ENCODE measurements at regions not wholly inside any gene's neighbourhood (a gene's known extent, or its start where the extent isn't known, plus 50 kb on each side); places are given as distances from the start of the nearest gene placed in this dataset.

- Histone ChIP-seq H3K4me2 (replicated peaks; ENCODE audit: low read depth, low read length, poor library complexity, severe bottlenecking) (no peak overlapping the region), H3K9me3 (ENCODE audit: control extremely low read depth in 1 of 3, control insufficient read depth in 2 of 3, insufficient read depth in 1 of 3, low read length in 2 of 3) (no peaks in the 10 kb centered on the region), H3K4me1 (ENCODE audit: control insufficient read depth in 2 of 2, insufficient read depth in 2 of 2, low read length in 2 of 2) (no peaks in the 10 kb centered on the region), H3K4me3 (ENCODE audit: control extremely low read depth in 1 of 5, extremely low read depth in 1 of 5, insufficient read depth in 1 of 5, low read depth in 2 of 5, low read length in 4 of 5) (no peak overlapping the region), H4K20me1 (ENCODE audit: control insufficient read depth, insufficient read depth, low read length, poor library complexity, severe bottlenecking) (no peaks in the 10 kb centered on the region), H3K79me2 (ENCODE audit: control insufficient read depth, insufficient read depth, low read length) (no peaks in the 10 kb centered on the region), H3K27me3 (replicated peaks in 1 of 4; ENCODE audit: control extremely low read depth in 1 of 4, control insufficient read depth in 3 of 4, insufficient read depth in 4 of 4, low read length in 3 of 4) (no peaks in the 10 kb centered on the region), H3K9ac (ENCODE audit: low read length) (no peak overlapping the region), H3K27ac (ENCODE audit: low read length in 2 of 2) (no peak overlapping the region), H2AFZ (ENCODE audit: insufficient read depth, low read depth, low read length, poor library complexity, severe bottlenecking) (no peak overlapping the region), H3K36me3 (replicated peaks in 1 of 2; ENCODE audit: control extremely low read depth in 1 of 2, control insufficient read depth in 1 of 2, extremely low read depth in 1 of 2, insufficient read depth in 2 of 2, low read length in 1 of 2) (no peaks in the 10 kb centered on the region)
- ATAC-seq (ENCODE audit: low read depth): no peak
- no peaks in the 10 kb centered on the region for H3K4me1 Mint-ChIP-seq
- ChIA-PET CTCF (interaction anchor here (1.5 to 1.7 kb wide), 2 partner anchors 9 to 12 kb away, joined by 5 to 9 read pairs; no protein-coding TSS in a partner anchor), POLR2A (no interaction called here)
- H3K4me3 Mint-ChIP-seq: no peak overlapping the region
- no peak for DNase-seq
- intact Hi-C loops (cut with micrococcal nuclease): no loop called here
- TF ChIP-seq EZH2 (IDR thresholded peaks at IDR 0.05; ENCODE audit: borderline replicate concordance, insufficient read depth, low read depth, low read length, poor library complexity, severe bottlenecking) (no peak), CTCF (IDR thresholded peaks at IDR 0.05) (no peak)
- no CpG with 5 or more reads among the region's 3 CpGs for WGBS (ENCODE audit: insufficient coverage)
- peaks cover 3% of the 10 kb centered on the region for H3K27me3 Mint-ChIP-seq
- H3K27ac Mint-ChIP-seq: no peak overlapping the region
- H3K9me3 Mint-ChIP-seq (ENCODE audit: insufficient read depth): no peaks in the 10 kb centered on the region
Measured at GRCh38 chr21:26708223-26708800, 135.2 kb upstream of the CYYR1 start.

- Histone ChIP-seq H3K27ac (ENCODE audit: low read length in 2 of 2) (no peak overlapping the region), H3K27me3 (replicated peaks in 1 of 4; ENCODE audit: control extremely low read depth in 1 of 4, control insufficient read depth in 3 of 4, insufficient read depth in 4 of 4, low read length in 3 of 4) (no peaks in the 10 kb centered on the region), H3K79me2 (ENCODE audit: control insufficient read depth, insufficient read depth, low read length) (no peaks in the 10 kb centered on the region), H3K9me3 (ENCODE audit: control extremely low read depth in 1 of 3, control insufficient read depth in 2 of 3, insufficient read depth in 1 of 3, low read length in 2 of 3) (peaks cover 0 to 2% (median 0%) of the 10 kb centered on the region in 3 donors), H2AFZ (ENCODE audit: insufficient read depth, low read depth, low read length, poor library complexity, severe bottlenecking) (no peak overlapping the region), H3K4me3 (ENCODE audit: control extremely low read depth in 1 of 5, extremely low read depth in 1 of 5, insufficient read depth in 1 of 5, low read depth in 2 of 5, low read length in 4 of 5) (no peak overlapping the region), H4K20me1 (ENCODE audit: control insufficient read depth, insufficient read depth, low read length, poor library complexity, severe bottlenecking) (no peaks in the 10 kb centered on the region), H3K36me3 (replicated peaks in 1 of 2; ENCODE audit: control extremely low read depth in 1 of 2, control insufficient read depth in 1 of 2, extremely low read depth in 1 of 2, insufficient read depth in 2 of 2, low read length in 1 of 2) (no peaks in the 10 kb centered on the region), H3K4me1 (ENCODE audit: control insufficient read depth in 2 of 2, insufficient read depth in 2 of 2, low read length in 2 of 2) (no peaks in the 10 kb centered on the region), H3K9ac (ENCODE audit: low read length) (no peak overlapping the region), H3K4me2 (replicated peaks; ENCODE audit: low read depth, low read length, poor library complexity, severe bottlenecking) (no peak overlapping the region)
- WGBS (ENCODE audit: insufficient coverage): 20% methylated on average over 1 of the region's 2 CpGs
- no peak for DNase-seq
- ChIA-PET CTCF (interaction anchor here (1.5 kb wide), 1 partner anchor 10 kb away, joined by 5 read pairs; no protein-coding TSS in a partner anchor), POLR2A (no interaction called here)
- intact Hi-C loops (cut with micrococcal nuclease): no loop called here
- Mint-ChIP-seq H3K27ac (no peak overlapping the region), H3K27me3 (peaks cover 3% of the 10 kb centered on the region), H3K4me1 (no peaks in the 10 kb centered on the region), H3K4me3 (no peak overlapping the region), H3K9me3 (ENCODE audit: insufficient read depth) (no peaks in the 10 kb centered on the region)
- no peak for ATAC-seq (ENCODE audit: low read depth)
- no peak for TF ChIP-seq EZH2 (IDR thresholded peaks at IDR 0.05; ENCODE audit: borderline replicate concordance, insufficient read depth, low read depth, low read length, poor library complexity, severe bottlenecking)
- TF ChIP-seq CTCF (IDR thresholded peaks at IDR 0.05): no peak
Measured at GRCh38 chr21:26707246-26707645, 134.2 kb upstream of the CYYR1 start.

All from B cell (primary cell).